ENCODE measurements at regions not wholly inside any gene's neighbourhood (a gene's known extent, or its start where the extent isn't known, plus 50 kb on each side); places are given as distances from the start of the nearest gene placed in this dataset.

DNA sequence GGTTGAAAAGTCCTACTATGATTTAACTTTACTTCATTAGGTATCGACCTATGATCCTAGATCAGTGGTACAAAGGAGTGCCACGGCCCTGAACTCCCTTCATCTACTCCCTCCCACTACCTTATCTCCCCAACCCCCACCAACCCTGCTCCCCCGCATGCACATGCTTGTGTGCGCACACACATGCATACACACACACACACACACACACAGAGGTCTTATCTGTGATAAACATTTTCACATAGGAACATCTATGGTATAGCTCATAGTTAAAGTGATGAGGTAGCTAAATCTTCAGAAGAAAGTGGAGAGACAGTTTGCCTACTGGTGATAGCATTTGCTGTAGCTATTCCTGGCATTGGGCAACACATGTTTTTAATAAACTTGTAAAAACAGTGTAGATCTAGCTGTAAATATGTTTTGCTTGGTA lies 471.3 kb downstream of the ZEB2 start:
- H3K27me3 Mint-ChIP-seq (ENCODE audit: unreplicated experiment) = peaks cover 4% of the 10 kb centered on the region
- H3K4me3 Mint-ChIP-seq (ENCODE audit: unreplicated experiment) = no peak overlapping the region
- no peaks in the 10 kb centered on the region for H3K36me3 Mint-ChIP-seq (ENCODE audit: low read depth, unreplicated experiment)
- TF ChIP-seq, protein P1, sequence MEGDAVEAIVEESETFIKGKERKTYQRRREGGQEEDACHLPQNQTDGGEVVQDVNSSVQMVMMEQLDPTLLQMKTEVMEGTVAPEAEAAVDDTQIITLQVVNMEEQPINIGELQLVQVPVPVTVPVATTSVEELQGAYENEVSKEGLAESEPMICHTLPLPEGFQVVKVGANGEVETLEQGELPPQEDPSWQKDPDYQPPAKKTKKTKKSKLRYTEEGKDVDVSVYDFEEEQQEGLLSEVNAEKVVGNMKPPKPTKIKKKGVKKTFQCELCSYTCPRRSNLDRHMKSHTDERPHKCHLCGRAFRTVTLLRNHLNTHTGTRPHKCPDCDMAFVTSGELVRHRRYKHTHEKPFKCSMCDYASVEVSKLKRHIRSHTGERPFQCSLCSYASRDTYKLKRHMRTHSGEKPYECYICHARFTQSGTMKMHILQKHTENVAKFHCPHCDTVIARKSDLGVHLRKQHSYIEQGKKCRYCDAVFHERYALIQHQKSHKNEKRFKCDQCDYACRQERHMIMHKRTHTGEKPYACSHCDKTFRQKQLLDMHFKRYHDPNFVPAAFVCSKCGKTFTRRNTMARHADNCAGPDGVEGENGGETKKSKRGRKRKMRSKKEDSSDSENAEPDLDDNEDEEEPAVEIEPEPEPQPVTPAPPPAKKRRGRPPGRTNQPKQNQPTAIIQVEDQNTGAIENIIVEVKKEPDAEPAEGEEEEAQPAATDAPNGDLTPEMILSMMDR (IDR thresholded peaks at IDR 0.05; ENCODE audit: unreplicated experiment) = no peak
- H3K4me1 Mint-ChIP-seq (ENCODE audit: unreplicated experiment) = no peaks in the 10 kb centered on the region
- DNase-seq (ENCODE audit: low spot score) = no peak
- H3K27ac Mint-ChIP-seq (ENCODE audit: unreplicated experiment) = no peak overlapping the region
- no peaks in the 10 kb centered on the region for H3K9me3 Mint-ChIP-seq (ENCODE audit: unreplicated experiment)

DNA sequence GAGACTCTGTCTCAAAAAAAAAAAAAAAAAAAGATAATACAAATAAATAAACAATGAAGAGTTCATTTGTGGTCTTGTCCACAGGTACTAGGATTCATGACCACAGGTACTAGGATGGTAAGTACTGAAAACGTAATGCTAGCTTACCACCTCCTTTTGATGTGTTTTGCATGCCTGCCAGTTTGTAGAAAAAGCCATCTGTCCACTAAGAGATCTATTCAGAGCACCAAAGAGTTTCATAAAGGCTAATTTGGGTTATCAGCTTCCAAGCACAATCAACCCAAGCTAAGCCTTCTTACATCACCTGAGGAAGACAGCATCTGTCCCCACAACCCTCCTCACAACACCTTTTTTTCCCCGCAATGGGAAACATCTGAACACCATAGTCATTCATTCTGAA lies 477.2 kb downstream of the ZEB2 start:
- no peak overlapping the region for H3K4me3 Mint-ChIP-seq (ENCODE audit: unreplicated experiment)
- DNase-seq (ENCODE audit: low spot score) = no peak
- no peaks in the 10 kb centered on the region for H3K4me1 Mint-ChIP-seq (ENCODE audit: unreplicated experiment)
- no peaks in the 10 kb centered on the region for H3K36me3 Mint-ChIP-seq (ENCODE audit: low read depth, unreplicated experiment)
- H3K27ac Mint-ChIP-seq (ENCODE audit: unreplicated experiment) = no peak overlapping the region
- TF ChIP-seq, protein P1 (IDR thresholded peaks at IDR 0.05; ENCODE audit: unreplicated experiment) = no peak
- no peaks in the 10 kb centered on the region for H3K9me3 Mint-ChIP-seq (ENCODE audit: unreplicated experiment)
- H3K27me3 Mint-ChIP-seq (ENCODE audit: unreplicated experiment) = peaks cover 3% of the 10 kb centered on the region

DNA sequence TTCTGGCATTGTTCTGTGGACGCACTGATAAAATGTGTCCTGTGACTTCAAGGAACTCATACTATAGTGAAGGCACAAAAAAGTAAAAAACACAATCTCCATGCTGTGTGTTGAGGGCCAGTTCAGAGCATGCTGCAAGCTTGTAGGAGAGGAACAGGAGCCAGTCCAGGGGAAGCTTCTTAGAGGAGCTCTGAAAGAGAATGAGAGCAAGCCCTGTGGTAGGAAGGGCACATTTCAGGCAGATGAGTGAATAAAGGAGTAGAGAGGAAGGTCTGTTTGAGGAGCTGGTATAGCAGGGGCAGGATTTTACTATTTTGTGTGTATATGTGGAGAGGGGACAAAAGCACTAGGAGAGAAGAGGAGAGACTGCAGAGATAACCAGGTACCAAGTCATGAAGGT lies 478.3 kb downstream of the ZEB2 start:
- Mint-ChIP-seq H3K9me3 (ENCODE audit: unreplicated experiment) (no peaks in the 10 kb centered on the region), H3K27ac (ENCODE audit: unreplicated experiment) (no peak overlapping the region)
- no peak for DNase-seq (ENCODE audit: low spot score)

DNA sequence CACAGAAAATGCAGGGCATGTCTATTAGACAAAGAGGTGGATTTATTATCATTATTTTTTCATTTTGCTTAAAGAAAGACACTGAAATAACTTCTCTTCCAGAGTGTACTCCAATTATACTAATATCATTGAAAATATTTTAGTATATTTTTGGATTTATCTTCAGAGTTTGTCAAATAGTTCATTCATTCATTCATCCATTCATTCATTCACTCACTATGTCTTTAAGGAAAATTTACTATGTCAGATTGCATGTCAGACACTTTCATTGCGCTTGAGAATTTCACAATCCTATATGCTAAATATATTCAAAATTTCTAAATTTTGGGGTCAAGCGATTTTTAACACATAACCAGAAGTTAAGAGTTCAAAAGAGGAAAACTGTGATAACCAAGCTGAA lies 479.1 kb downstream of the ZEB2 start:
- Mint-ChIP-seq H3K36me3 (ENCODE audit: low read depth, unreplicated experiment) (no peaks in the 10 kb centered on the region), H3K4me1 (ENCODE audit: unreplicated experiment) (peaks cover 3% of the 10 kb centered on the region), H3K9me3 (ENCODE audit: unreplicated experiment) (no peaks in the 10 kb centered on the region), H3K27me3 (ENCODE audit: unreplicated experiment) (peaks cover 3% of the 10 kb centered on the region), H3K27ac (ENCODE audit: unreplicated experiment) (no peak overlapping the region), H3K4me3 (ENCODE audit: unreplicated experiment) (no peak overlapping the region)
- no peak for DNase-seq (ENCODE audit: low spot score)
- TF ChIP-seq, protein P1 (IDR thresholded peaks at IDR 0.05; ENCODE audit: unreplicated experiment) = no peak

More for the DNA sequence above, 478.3 kb downstream of the ZEB2 start:
- no peaks in the 10 kb centered on the region for H3K36me3 Mint-ChIP-seq (ENCODE audit: low read depth, unreplicated experiment)
- peaks cover 3% of the 10 kb centered on the region for H3K27me3 Mint-ChIP-seq (ENCODE audit: unreplicated experiment)
- H3K4me3 Mint-ChIP-seq (ENCODE audit: unreplicated experiment) = no peak overlapping the region
- TF ChIP-seq, protein P1 (IDR thresholded peaks at IDR 0.05; ENCODE audit: unreplicated experiment) = no peak
- H3K4me1 Mint-ChIP-seq (ENCODE audit: unreplicated experiment) = no peaks in the 10 kb centered on the region

DNA sequence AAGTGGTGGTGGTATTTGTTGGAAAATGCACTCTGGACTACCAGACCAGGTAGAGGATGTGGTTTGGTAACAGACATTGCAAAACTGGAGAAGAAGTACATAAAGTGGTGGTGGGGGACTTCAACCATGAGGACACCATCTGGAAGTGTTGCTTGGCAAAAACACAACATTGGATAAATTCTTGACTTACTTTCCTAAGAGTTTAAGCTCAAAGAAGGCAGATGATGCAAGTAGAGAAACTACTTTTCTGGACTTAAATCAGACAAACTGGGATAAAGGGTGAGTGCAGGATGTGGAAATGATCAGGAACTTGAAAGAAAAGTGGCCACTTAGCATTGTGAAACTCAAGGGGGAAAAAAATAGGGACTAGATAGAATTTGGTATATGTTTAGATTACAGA lies 487.4 kb downstream of the ZEB2 start:
- peaks cover 2% of the 10 kb centered on the region for H3K27me3 Mint-ChIP-seq (ENCODE audit: unreplicated experiment)

More for the DNA sequence above, 487.4 kb downstream of the ZEB2 start:
- Mint-ChIP-seq H3K36me3 (ENCODE audit: low read depth, unreplicated experiment) (peaks cover 10% of the 10 kb centered on the region), H3K27ac (ENCODE audit: unreplicated experiment) (no peak overlapping the region), H3K4me1 (ENCODE audit: unreplicated experiment) (peaks cover 32% of the 10 kb centered on the region), H3K9me3 (ENCODE audit: unreplicated experiment) (peaks cover 6% of the 10 kb centered on the region), H3K4me3 (ENCODE audit: unreplicated experiment) (no peak overlapping the region)
- DNase-seq (ENCODE audit: low spot score) = no peak
- TF ChIP-seq, protein P1 (IDR thresholded peaks at IDR 0.05; ENCODE audit: unreplicated experiment) = no peak
